NCI-H1436 (cell line): ENCODE measurements at regions not wholly inside any gene's neighbourhood (a gene's known extent, or its start where the extent isn't known, plus 50 kb on each side); places are given as distances from the start of the nearest gene placed in this dataset.
"Not testable (repeated sequence)": the region's sequence is repeated elsewhere in the genome, so short reads cannot be mapped to it uniquely, and the experiment has no call there.

Experiments
- DNase-seq: peaks from one replicate; lab custom pipeline; 2025; lab: John Stamatoyannopoulos, UW

DNA sequence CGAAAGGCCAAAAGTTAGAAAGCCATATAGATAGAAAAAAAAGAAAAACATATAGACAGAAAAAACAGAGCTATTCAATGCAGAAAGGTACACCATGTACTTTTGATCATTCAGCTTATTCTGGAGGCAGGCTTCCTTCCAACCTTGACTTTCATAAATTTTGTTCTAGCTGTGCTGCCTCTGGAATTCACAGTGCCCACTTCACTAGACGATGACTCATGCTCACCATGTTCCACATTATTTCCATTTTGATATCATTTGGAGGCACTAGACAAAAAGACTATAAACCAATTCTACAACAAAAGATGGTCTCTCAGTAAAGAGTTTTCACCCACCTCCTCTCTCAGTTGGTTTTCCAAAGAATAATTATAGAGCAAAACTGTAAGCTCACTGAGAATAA lies 229.0 kb upstream of the IPO5 start:
- DNase-seq, result no peak

GRCh38 chr13:97726664-97727280 lies 226.7 kb upstream of the IPO5 start:
- no peak for DNase-seq

DNA sequence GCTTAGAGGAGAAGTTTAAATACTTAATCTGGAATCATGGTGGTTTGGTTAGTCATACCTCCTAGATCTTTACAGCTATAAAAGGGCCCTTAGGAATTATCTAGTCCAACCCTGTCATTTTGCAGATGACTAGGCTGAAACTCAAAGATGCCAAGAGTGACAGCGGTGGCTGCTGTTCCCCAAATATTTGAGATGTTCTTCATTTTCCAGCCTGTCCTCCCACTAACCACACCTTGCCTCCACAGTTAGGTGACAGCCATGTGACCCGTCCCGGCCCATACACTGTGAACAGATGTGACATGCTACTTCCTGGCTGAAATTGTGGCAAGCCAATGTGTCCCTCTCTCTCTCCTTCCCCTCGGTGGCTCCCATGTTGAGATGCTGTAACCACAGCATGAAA lies 225.5 kb upstream of the IPO5 start:
- DNase-seq, result no peak

GRCh38 chr13:97736436-97736835 lies 217.0 kb upstream of the IPO5 start:
- DNase-seq, result no peak

GRCh38 chr13:97742084-97742483 lies 211.4 kb upstream of the IPO5 start:
- DNase-seq, result no peak

GRCh38 chr13:97743938-97744337 lies 209.5 kb upstream of the IPO5 start:
- no peak for DNase-seq

- DNase-seq, result no peak
Observed at GRCh38 chr13:97746649-97747048, 206.8 kb upstream of the IPO5 start.

- DNase-seq, result no peak
Observed at GRCh38 chr13:97749174-97749573, 204.3 kb upstream of the IPO5 start.

- no peak for DNase-seq
Observed at GRCh38 chr13:97751477-97751876, 202.0 kb upstream of the IPO5 start.

GRCh38 chr13:97752961-97753668 lies 200.4 kb upstream of the IPO5 start:
- DNase-seq, result peak; percentile 62

DNA sequence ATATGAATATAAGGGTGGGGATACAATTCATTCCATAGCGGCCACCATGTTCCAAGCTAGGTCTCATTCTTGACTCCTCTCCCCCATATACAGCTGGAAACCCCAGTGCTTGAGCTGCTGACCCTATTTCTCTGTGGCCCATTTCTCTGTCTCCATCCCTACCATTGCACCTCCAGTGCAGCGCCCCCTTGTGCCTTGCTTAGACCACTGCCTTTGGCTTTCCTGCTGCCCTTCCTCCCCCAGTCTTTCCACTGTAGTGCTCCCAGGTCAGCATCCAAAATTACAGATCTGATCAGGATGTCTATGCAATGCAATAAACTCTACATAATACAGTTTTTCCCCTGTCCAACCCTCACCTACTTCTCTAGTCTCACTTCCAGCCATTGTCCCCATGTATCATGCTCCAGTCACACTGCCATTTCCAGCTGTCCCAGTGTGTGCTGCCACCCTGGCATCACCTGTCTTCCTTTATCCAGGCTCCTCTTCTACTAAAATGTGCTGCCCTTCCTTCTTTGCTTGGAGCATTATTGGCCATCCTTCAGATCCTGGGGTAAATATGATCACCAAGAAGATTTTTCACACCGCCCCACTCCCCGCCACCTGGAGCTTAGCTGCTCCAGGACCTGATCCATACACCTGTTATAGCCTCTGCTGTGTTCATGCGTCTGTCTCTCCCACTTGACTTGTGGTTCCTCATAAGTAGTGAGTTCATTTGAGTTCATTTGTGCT lies 199.4 kb upstream of the IPO5 start:
- no peak for DNase-seq

DNA sequence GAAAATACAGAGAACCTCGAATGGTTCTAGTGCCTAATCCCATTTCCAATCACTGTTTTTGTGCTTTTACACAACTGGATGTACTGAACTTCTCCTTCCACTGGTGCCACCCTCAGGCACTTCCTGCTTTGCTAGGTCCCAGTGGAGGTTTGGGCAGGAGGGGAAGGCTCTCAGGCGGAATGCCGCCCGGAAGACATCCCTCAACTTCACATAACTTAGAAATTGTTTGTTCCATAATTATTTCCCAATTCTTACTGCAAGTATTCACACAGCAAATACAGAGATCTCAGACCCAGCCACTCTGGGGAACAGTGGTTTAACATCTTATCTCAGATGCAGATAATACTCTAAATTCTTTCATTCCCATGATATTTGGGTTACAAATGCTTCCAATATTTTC lies 195.7 kb upstream of the IPO5 start:
- no peak for DNase-seq

GRCh38 chr13:97758317-97758716 lies 195.2 kb upstream of the IPO5 start:
- DNase-seq, result no peak

GRCh38 chr13:97761796-97762540 lies 191.5 kb upstream of the IPO5 start:
- no peak for DNase-seq

DNA sequence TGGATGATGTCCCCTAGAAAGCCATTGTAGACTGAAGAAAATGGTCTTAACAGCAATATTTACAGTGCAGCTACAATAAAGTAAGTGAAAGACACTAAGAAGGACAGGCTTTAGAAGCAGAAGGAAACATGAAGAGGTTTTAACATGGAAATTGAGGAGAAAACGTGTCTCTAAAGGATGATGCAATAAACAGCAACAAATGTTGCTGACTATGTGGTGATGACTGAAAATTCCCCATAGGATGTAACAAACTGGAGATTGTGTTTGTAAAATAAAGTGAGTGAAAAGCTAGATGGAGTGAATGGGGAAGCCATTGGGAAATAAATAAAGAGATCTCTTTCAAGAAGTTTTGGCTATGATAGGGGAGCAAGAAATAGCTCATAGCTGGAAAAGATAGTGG lies 186.7 kb upstream of the IPO5 start:
- DNase-seq, result no peak

- no peak for DNase-seq
Observed at GRCh38 chr13:97768134-97768533, 185.3 kb upstream of the IPO5 start.

- not testable (repeated sequence) for DNase-seq
Observed at GRCh38 chr13:97770231-97770630, 183.2 kb upstream of the IPO5 start.

- not testable (repeated sequence) for DNase-seq
Observed at GRCh38 chr13:97772466-97772865, 181.0 kb upstream of the IPO5 start.

- not testable (repeated sequence) for DNase-seq
Observed at GRCh38 chr13:97774391-97775100, 178.9 kb upstream of the IPO5 start.

- no peak for DNase-seq
Observed at GRCh38 chr13:97780486-97780885, 173.0 kb upstream of the IPO5 start.

- no peak for DNase-seq
Observed at GRCh38 chr13:97781891-97782305, 171.6 kb upstream of the IPO5 start.

GRCh38 chr13:97786510-97786909 lies 167.0 kb upstream of the IPO5 start:
- no peak for DNase-seq
